GM12878 (cell line): ENCODE measurements at regions not wholly inside any gene's neighbourhood (a gene's known extent, or its start where the extent isn't known, plus 50 kb on each side); places are given as distances from the start of the nearest gene placed in this dataset.

Source experiments
- ATAC-seq: fragments of 200-7000 bp; cut with Tn5 transposase; 3 replicates; pipeline ENCODE4 v1.9.1; 2020; ENCODE audit warnings: mild to moderate bottlenecking, moderate library complexity
- BruUV-seq: library from RNA; stranded (reverse); fragments of 400-500 nt; replicated peaks from 2 replicates; lab custom pipeline; 2021; lab: Mats Ljungman, UMichigan
- CTCF ChIA-PET: fragments of 300-600 bp; sonication (Branson Sonifier 250); formaldehyde crosslinking; extraction: SDS; loops from one replicate; lab custom pipeline; 2021; ENCODE audit warnings: inconsistent platforms; lab: Yijun Ruan, JAX
- POLR2A ChIA-PET: fragments of 350-600 bp; formaldehyde crosslinking; extraction: SDS; loops from one replicate; lab custom pipeline; 2021; ENCODE audit warnings: inconsistent platforms; lab: Charles Lee
- RAD21 ChIA-PET: fragments of 300-600 bp; sonication (Branson Sonifier 250); formaldehyde crosslinking; loops from one replicate; lab custom pipeline; 2023; ENCODE audit warnings: antibody characterized with exemption; ENCODE audit not compliant: unreplicated experiment; lab: Charles Lee
- SMC1A ChIA-PET: fragments of 300-600 bp; sonication (Branson Sonifier 250); formaldehyde crosslinking; loops from one replicate; lab custom pipeline; 2023; ENCODE audit not compliant: unreplicated experiment, uncharacterized antibody; lab: Charles Lee
- DNase-seq: peaks from one replicate; pipeline ENCODE4 v3.0.0-alpha.2; 2011; ENCODE audit warnings: low read depth, low spot score
- FAIRE-seq: peaks from 3 replicates; lab custom pipeline; 2011; peaks lifted over from hg19 to GRCh38; lab: Jason Lieb, UNC
- H2AFZ ChIP-seq: 2 replicates; pipeline ENCODE4 v1.6.0; 2011; ENCODE audit warnings: low read depth, low read length, control low read depth; ENCODE audit not compliant: control insufficient read depth
- H3K27ac ChIP-seq: 2 replicates; pipeline ENCODE4 v1.5.1; 2011; ENCODE audit warnings: control low read depth; ENCODE audit not compliant: control insufficient read depth, insufficient read depth
- H3K27me3 ChIP-seq, 2 experiments: replicated peaks in 1 of 2; 2 replicates each; pipeline versions ENCODE4 v1.6.0 to v1.6.1; 2011; ENCODE audit warnings: low read length in 1 of 2; ENCODE audit not compliant: control insufficient read depth in 2 of 2, insufficient read depth in 2 of 2
- H3K36me3 ChIP-seq, 2 experiments: 2 replicates each; pipeline ENCODE4 v1.5.1; 2011; ENCODE audit warnings: low read length in 1 of 2; ENCODE audit not compliant: control insufficient read depth in 2 of 2, insufficient read depth in 2 of 2
- H3K4me1 ChIP-seq: 2 replicates; pipeline ENCODE4 v1.6.1; 2011; ENCODE audit warnings: mild to moderate bottlenecking, low read length, moderate library complexity, mixed read lengths; ENCODE audit not compliant: control insufficient read depth, insufficient read depth
- H3K4me2 ChIP-seq: 2 replicates; pipeline ENCODE4 v1.6.0; 2011; ENCODE audit warnings: control low read depth; ENCODE audit not compliant: control insufficient read depth, insufficient read depth
- H3K4me3 ChIP-seq: fragments of 200-600 bp; sonication (generic); 2 replicates; pipeline ENCODE4 v1.5.1; 2016
- H3K79me2 ChIP-seq: 2 replicates; pipeline ENCODE4 v1.6.0; 2011; ENCODE audit warnings: low read length; ENCODE audit not compliant: control insufficient read depth, insufficient read depth
- H3K9ac ChIP-seq: 2 replicates; pipeline ENCODE4 v1.8.0; 2011; ENCODE audit warnings: low read length, control low read depth, mixed read lengths; ENCODE audit not compliant: control insufficient read depth, insufficient read depth
- H3K9me3 ChIP-seq: replicated peaks from 3 replicates; pipeline ENCODE4 v1.5.1; 2011; ENCODE audit warnings: mild to moderate bottlenecking, low read length; ENCODE audit not compliant: control insufficient read depth, insufficient read depth
- H4K20me1 ChIP-seq: 2 replicates; pipeline ENCODE4 v1.6.0; 2011; ENCODE audit not compliant: control insufficient read depth, insufficient read depth
- BMI1 ChIP-seq: fragments of 450-650 bp; IDR thresholded peaks from 2 replicates; pipeline ENCODE4 v1.6.1; 2016; ENCODE audit warnings: mild to moderate bottlenecking, moderate library complexity, borderline replicate concordance
- EZH2 ChIP-seq: IDR thresholded peaks from 2 replicates; pipeline ENCODE4 v1.6.1; 2012; ENCODE audit warnings: low read depth, mild to moderate bottlenecking, control low read depth, inconsistent platforms, low read length, borderline replicate concordance; ENCODE audit not compliant: control insufficient read depth
- GABPA ChIP-seq: IDR thresholded peaks from 2 replicates; pipeline ENCODE4 v1.6.1; 2014; ENCODE audit warnings: antibody characterized with exemption, low read depth, mild to moderate bottlenecking, inconsistent platforms
- IRF5 ChIP-seq: fragments of 450-650 bp; IDR thresholded peaks from 2 replicates; pipeline ENCODE4 v1.6.1; 2017; ENCODE audit warnings: borderline replicate concordance
- JUNB ChIP-seq: IDR thresholded peaks from 2 replicates; pipeline ENCODE4 v1.6.1; 2016; ENCODE audit warnings: antibody characterized with exemption, mild to moderate bottlenecking
- JUND ChIP-seq: IDR thresholded peaks from 2 replicates; pipeline ENCODE4 v1.6.1; 2012; ENCODE audit warnings: low read depth, mild to moderate bottlenecking, low read length, improper control_type of control experiment, moderate library complexity
- KLF5 ChIP-seq: fragments of 450-650 bp; IDR thresholded peaks from 2 replicates; pipeline ENCODE4 v1.6.1; 2014; ENCODE audit warnings: mild to moderate bottlenecking; ENCODE audit not compliant: partially characterized antibody
- MTA2 ChIP-seq: fragments of 450-650 bp; IDR thresholded peaks from 2 replicates; pipeline ENCODE4 v1.6.1; 2016; ENCODE audit warnings: low read depth, mild to moderate bottlenecking, moderate library complexity
- PML ChIP-seq: IDR thresholded peaks from 2 replicates; pipeline ENCODE4 v1.6.1; 2012; ENCODE audit warnings: low read length, inconsistent platforms
- RELA ChIP-seq: fragments of 450-650 bp; IDR thresholded peaks from 2 replicates; pipeline ENCODE4 v1.8.0; 2014; ENCODE audit warnings: borderline replicate concordance; ENCODE audit not compliant: partially characterized antibody
- TCF12 ChIP-seq: IDR thresholded peaks from 2 replicates; pipeline ENCODE4 v1.6.1; 2011; ENCODE audit warnings: low read depth, mild to moderate bottlenecking, low read length
- TCF3 ChIP-seq: IDR thresholded peaks from 2 replicates; pipeline ENCODE4 v1.6.1; 2012; ENCODE audit warnings: low read depth, mild to moderate bottlenecking, low read length, borderline replicate concordance; ENCODE audit not compliant: insufficient read depth
- WGBS: methylation state at CpG from one replicate; pipeline ENCODE4 v1.1.6; 2016; ENCODE audit warnings: low lambda C conversion rate; ENCODE audit not compliant: insufficient replicate concordance, insufficient coverage; ENCODE audit errors: missing lambda C conversion rate; 5-methylcytosine and 5-hydroxymethylcytosine counted together
- in situ Hi-C: fragments of 300-500 bp; cut with MboI; formaldehyde crosslinking; loops from 9 replicates; pipeline ENCODE4 v1.14.3; 2018; ENCODE audit warnings: mixed read lengths
- intact Hi-C: fragments of 100-400 bp; cut with micrococcal nuclease; formaldehyde crosslinking; loops from one replicate; pipeline ENCODE4 v1.14.2; 2022; ENCODE audit not compliant: unreplicated experiment

- Histone ChIP-seq H3K9me3 (no peaks in the 10 kb centered on the region; the same call in 2 of the 3 replicates), H3K9ac (no peak overlapping the region), H4K20me1 (no peaks in the 10 kb centered on the region), H3K4me1 (peaks cover 17% of the 10 kb centered on the region), H3K27me3 (no peaks in the 10 kb centered on the region), H3K4me3 (no peak overlapping the region), H2AFZ (no peak overlapping the region), H3K27ac (no peak overlapping the region), H3K79me2 (no peaks in the 10 kb centered on the region), H3K36me3 (no peaks in the 10 kb centered on the region), H3K4me2 (no peak overlapping the region)
- ChIA-PET CTCF (no interaction called here), SMC1A (interaction anchor here (5.2 kb wide), 1 partner anchor 11 kb away, joined by 31 read pairs; no protein-coding TSS in a partner anchor), RAD21 (no interaction called here), POLR2A (no interaction called here)
- no peak for FAIRE-seq
- no TSS peak for BruUV-seq
- TF ChIP-seq GABPA (no peak), TCF12 (no peak), MTA2 (no peak), EZH2 (no peak), PML (no peak), RELA (no peak), JUNB (no peak)
- in situ Hi-C loops = no loop called here
- no peak for DNase-seq
- intact Hi-C loops = loop anchor here (5.0 kb wide), 1 partner anchor 108 kb away; no protein-coding TSS in a partner anchor
- ATAC-seq = no peak
- 5% methylated on average over 6 of the region's 6 CpGs for WGBS
These were observed 696.6 kb downstream of the RNF144A start for GRCh38 chr2:7613831-7614230.

- TF ChIP-seq JUND (no peak), KLF5 (no peak), TCF3 (no peak), IRF5 (no peak), BMI1 (no peak)
- Histone ChIP-seq H3K4me3 (no peak overlapping the region), H3K4me2 (no peak overlapping the region), H3K4me1 (no peaks in the 10 kb centered on the region), H3K36me3 (no peaks in the 10 kb centered on the region), H4K20me1 (no peaks in the 10 kb centered on the region), H3K79me2 (no peaks in the 10 kb centered on the region), H3K9ac (no peak overlapping the region), H3K9me3 (no peaks in the 10 kb centered on the region; the same call in 2 of the 3 replicates), H3K27ac (no peak overlapping the region), H3K27me3 (no peaks in the 10 kb centered on the region), H2AFZ (no peak overlapping the region)
- RAD21 ChIA-PET = no interaction called here
- no TSS peak for BruUV-seq
- intact Hi-C loops = no loop called here
- in situ Hi-C loops = no loop called here
- DNase-seq = no peak
- 0% methylated on average over 3 of the region's 3 CpGs for WGBS
- POLR2A ChIA-PET = interaction anchor here (0.8 kb wide), 1 partner anchor 18 kb away, joined by 3 read pairs; no protein-coding TSS in a partner anchor
- FAIRE-seq = no peak
- SMC1A ChIA-PET = interaction anchor here (0.8 to 2.2 kb wide), 8 partner anchors 8 to 191 kb away, joined by 3 to 13 read pairs (median 4); no protein-coding TSS in a partner anchor
- CTCF ChIA-PET = interaction anchor here (0.8 kb wide), 1 partner anchor 22 kb away, joined by 3 read pairs; no protein-coding TSS in a partner anchor
- ATAC-seq = no peak
These were observed 700.8 kb downstream of the RNF144A start for GRCh38 chr2:7618031-7618430.
